ENCODE measurements at regions not wholly inside any gene's neighbourhood (a gene's known extent, or its start where the extent isn't known, plus 50 kb on each side); places are given as distances from the start of the nearest gene placed in this dataset.
A peak's percentile ranks its signal among the peaks of the same experiment; 100 is the strongest.
"Not testable (repeated sequence)": the region's sequence is repeated elsewhere in the genome, so short reads cannot be mapped to it uniquely, and the experiment has no call there.

- Histone ChIP-seq H3K36me3 (replicated peaks in 1 of 2; ENCODE audit: insufficient read depth in 1 of 2, low read depth in 2 of 2) (no peaks in the 10 kb centered on the region), H3K9me3 (no peaks in the 10 kb centered on the region), H3K4me1 (no peaks in the 10 kb centered on the region), H3K27ac (no peak overlapping the region), H3K4me3 (no peak overlapping the region), H3K27me3 (no peaks in the 10 kb centered on the region)
- DNase-seq (no peak), ATAC-seq (no peak)
- WGBS, 2 donors: 58 to 62% methylated on average over 3 of the region's 3 CpGs
- intact Hi-C loops (cut with DNase I): no loop called here
- TF ChIP-seq CTCF (IDR thresholded peaks at IDR 0.05) (no peak), POLR2A (IDR thresholded peaks at IDR 0.05) (no peak)
Measured at GRCh38 chr1:96464066-96464465, 257.5 kb upstream of the PTBP2 start.

DNA sequence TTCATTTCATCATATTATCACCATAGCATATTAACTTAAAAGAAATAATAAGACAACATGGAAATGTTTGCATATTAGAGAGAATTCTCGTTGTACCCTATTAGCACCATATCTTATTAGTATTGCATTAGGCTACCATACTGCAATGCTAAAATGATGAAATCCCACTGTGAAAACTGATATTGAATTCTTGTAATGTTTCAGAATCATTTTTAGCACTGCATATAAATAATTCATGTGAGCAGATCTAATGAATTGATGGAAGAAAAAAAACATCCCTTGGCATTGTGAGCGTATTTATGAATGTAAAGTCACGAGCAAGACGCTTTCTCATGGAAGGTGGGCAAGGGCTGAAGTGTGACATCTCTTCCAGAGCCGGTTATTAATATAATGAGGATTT, 257.1 kb upstream of the PTBP2 start:
- no peaks in the 10 kb centered on the region for H3K9me3 ChIP-seq
- H3K27ac ChIP-seq: no peak overlapping the region
- intact Hi-C loops (cut with DNase I): no loop called here

GRCh38 chr1:96464991-96465390, 256.6 kb upstream of the PTBP2 start:
- TF ChIP-seq CTCF (IDR thresholded peaks at IDR 0.05) (no peak), POLR2A (IDR thresholded peaks at IDR 0.05) (no peak)
- intact Hi-C loops (cut with DNase I): no loop called here
- H3K4me3 ChIP-seq: no peak overlapping the region
- no peaks in the 10 kb centered on the region for H3K4me1 ChIP-seq
- H3K27ac ChIP-seq: no peak overlapping the region
- no peaks in the 10 kb centered on the region for H3K36me3 ChIP-seq (replicated peaks in 1 of 2; ENCODE audit: insufficient read depth in 1 of 2, low read depth in 2 of 2)
- H3K9me3 ChIP-seq: no peaks in the 10 kb centered on the region
- 53 to 68% methylated on average over 3 of the region's 3 CpGs for WGBS, 2 donors
- H3K27me3 ChIP-seq: no peaks in the 10 kb centered on the region
- DNase-seq (no peak), ATAC-seq (no peak)

More for the DNA sequence above, 257.1 kb upstream of the PTBP2 start:
- no peaks in the 10 kb centered on the region for H3K27me3 ChIP-seq
- no peaks in the 10 kb centered on the region for H3K4me1 ChIP-seq
- H3K4me3 ChIP-seq: no peak overlapping the region
- DNase-seq: no peak
- no peak for TF ChIP-seq POLR2A (IDR thresholded peaks at IDR 0.05)
- TF ChIP-seq CTCF (IDR thresholded peaks at IDR 0.05): no peak
- WGBS, 2 donors: 57 to 75% methylated on average over 5 of the region's 5 CpGs
- ATAC-seq: no peak
- H3K36me3 ChIP-seq (replicated peaks in 1 of 2; ENCODE audit: insufficient read depth in 1 of 2, low read depth in 2 of 2): no peaks in the 10 kb centered on the region

GRCh38 chr1:96465441-96465840, 256.1 kb upstream of the PTBP2 start:
- intact Hi-C loops (cut with DNase I): no loop called here
- Histone ChIP-seq H3K27ac (no peak overlapping the region), H3K9me3 (no peaks in the 10 kb centered on the region), H3K27me3 (no peaks in the 10 kb centered on the region), H3K36me3 (replicated peaks in 1 of 2; ENCODE audit: insufficient read depth in 1 of 2, low read depth in 2 of 2) (no peaks in the 10 kb centered on the region), H3K4me1 (no peaks in the 10 kb centered on the region), H3K4me3 (no peak overlapping the region)
- WGBS, 2 donors: 60 to 66% methylated on average over 8 of the region's 8 CpGs
- ATAC-seq: no peak
- peak in 2 of 4 donors; percentile 2 to 5 for DNase-seq
- TF ChIP-seq POLR2A (IDR thresholded peaks at IDR 0.05) (no peak), CTCF (IDR thresholded peaks at IDR 0.05) (no peak)

- ATAC-seq: no peak
- DNase-seq: no peak
- Histone ChIP-seq H3K4me3 (no peak overlapping the region), H3K27me3 (no peaks in the 10 kb centered on the region), H3K9me3 (no peaks in the 10 kb centered on the region), H3K4me1 (no peaks in the 10 kb centered on the region), H3K36me3 (replicated peaks in 1 of 2; ENCODE audit: insufficient read depth in 1 of 2, low read depth in 2 of 2) (no peaks in the 10 kb centered on the region), H3K27ac (no peak overlapping the region)
- 50 to 65% methylated on average over 1 of the region's 1 CpG for WGBS, 2 donors
- no peak for TF ChIP-seq POLR2A (IDR thresholded peaks at IDR 0.05)
- intact Hi-C loops (cut with DNase I): no loop called here
Measured at GRCh38 chr1:96466842-96467241, 254.7 kb upstream of the PTBP2 start.

- ATAC-seq; intact Hi-C loops (cut with DNase I); H3K4me3 ChIP-seq; H3K27me3 ChIP-seq; H3K36me3 ChIP-seq (replicated peaks in 1 of 2; ENCODE audit: insufficient read depth in 1 of 2, low read depth in 2 of 2); H3K4me1 ChIP-seq; H3K27ac ChIP-seq; DNase-seq; H3K9me3 ChIP-seq: not testable (repeated sequence)
- 88% methylated on average over 9 of the region's 24 CpGs; no CpG with 5 or more reads in 1 of the 2 donors for WGBS, 2 donors
Measured at GRCh38 chr1:96469726-96470125, 251.9 kb upstream of the PTBP2 start.
